CD4-positive, alpha-beta memory T cell (primary cell): ENCODE measurements at regions not wholly inside any gene's neighbourhood (a gene's known extent, or its start where the extent isn't known, plus 50 kb on each side); places are given as distances from the start of the nearest gene placed in this dataset.

Experiments
- CTCF ChIA-PET: fragments of 350-600 bp; sonication (Branson Sonifier 250); formaldehyde crosslinking; loops from one replicate; lab custom pipeline; 2021; ENCODE audit warnings: inconsistent platforms; ENCODE audit not compliant: partially characterized antibody; lab: Charles Lee
- POLR2A ChIA-PET: fragments of 350-600 bp; sonication (Branson Sonifier 250); formaldehyde crosslinking; loops from one replicate; lab custom pipeline; 2021; ENCODE audit not compliant: partially characterized antibody; lab: Charles Lee
- DNase-seq, 5 donors: peaks; one replicate each; pipeline versions ENCODE4 v3.0.0 to v3.0.0-alpha.2; 2020 to 2022; ENCODE audit warnings: mixed read lengths in 1 of 5
- H3K27ac ChIP-seq: one replicate; pipeline ENCODE4 v1.7.0; 2013; ENCODE audit warnings: low read depth, low read length
- H3K27me3 ChIP-seq: 2 replicates; pipeline ENCODE4 v1.7.0; 2013; ENCODE audit warnings: mild to moderate bottlenecking, low read length, moderate library complexity; ENCODE audit not compliant: insufficient read depth
- H3K36me3 ChIP-seq: 2 replicates; pipeline ENCODE4 v1.7.0; 2013; ENCODE audit warnings: mild to moderate bottlenecking, low read length, moderate library complexity; ENCODE audit not compliant: insufficient read depth
- H3K4me1 ChIP-seq: 2 replicates; pipeline ENCODE4 v1.7.0; 2013; ENCODE audit warnings: mild to moderate bottlenecking, low read length, moderate library complexity; ENCODE audit not compliant: insufficient read depth
- H3K4me3 ChIP-seq, 2 donors: one replicate each; pipeline ENCODE4 v1.7.0; 2013; ENCODE audit warnings: low read length in 2 of 2, mild to moderate bottlenecking in 1 of 2
- H3K9me3 ChIP-seq, 2 donors: one replicate each; pipeline ENCODE4 v1.7.0; 2013; ENCODE audit warnings: low read length in 2 of 2, control low read depth in 1 of 2; ENCODE audit not compliant: control insufficient read depth in 1 of 2
- H3K27ac Mint-ChIP-seq, 7 donors: one replicate each; pipeline ENCODE4 v1.8.0; 2020 to 2021; ENCODE audit warnings: mixed read lengths in 7 of 7, mild to moderate bottlenecking in 6 of 7, inconsistent platforms in 3 of 7, moderate library complexity in 3 of 7
- H3K27me3 Mint-ChIP-seq, 2 donors: one replicate each; pipeline ENCODE4 v1.8.0; 2020 to 2021; ENCODE audit warnings: mixed read lengths in 2 of 2
- H3K36me3 Mint-ChIP-seq, 2 donors: one replicate each; pipeline ENCODE4 v1.8.0; 2020 to 2021; ENCODE audit warnings: mixed read lengths in 2 of 2, inconsistent platforms in 1 of 2, mild to moderate bottlenecking in 1 of 2
- H3K4me1 Mint-ChIP-seq, 4 donors: one replicate each; pipeline ENCODE4 v1.8.0; 2020 to 2021; ENCODE audit warnings: mixed read lengths in 4 of 4, mild to moderate bottlenecking in 1 of 4
- H3K4me3 Mint-ChIP-seq, 8 donors: one replicate each; pipeline ENCODE4 v1.8.0; 2020 to 2021; ENCODE audit warnings: mixed read lengths in 8 of 8, mild to moderate bottlenecking in 7 of 8, moderate library complexity in 6 of 8, inconsistent platforms in 3 of 8
- H3K9me3 Mint-ChIP-seq, 8 donors: one replicate each; pipeline ENCODE4 v1.8.0; 2020 to 2021; ENCODE audit warnings: mixed read lengths in 8 of 8, mild to moderate bottlenecking in 5 of 8, inconsistent platforms in 3 of 8, moderate library complexity in 1 of 8
- intact Hi-C: fragments of 100-400 bp; cut with micrococcal nuclease; formaldehyde crosslinking; loops from one replicate; pipeline ENCODE4 v1.15.1; 2023

- DNase-seq = no peak
- Histone ChIP-seq H3K27ac (no peak overlapping the region), H3K4me3 (no peak overlapping the region), H3K4me1 (no peaks in the 10 kb centered on the region), H3K9me3 (no peaks in the 10 kb centered on the region), H3K27me3 (no peaks in the 10 kb centered on the region), H3K36me3 (no peaks in the 10 kb centered on the region)
- POLR2A ChIA-PET = no interaction called here
- CTCF ChIA-PET = no interaction called here
- peaks cover 0 to 2% (median 1%) of the 10 kb centered on the region in 4 donors for H3K4me1 Mint-ChIP-seq
- intact Hi-C loops = no loop called here
- H3K36me3 Mint-ChIP-seq = no peaks in the 10 kb centered on the region
- peaks cover 3 to 8% of the 10 kb centered on the region in 2 donors for H3K27me3 Mint-ChIP-seq
- H3K9me3 Mint-ChIP-seq = no peaks in the 10 kb centered on the region
- no peak overlapping the region for H3K27ac Mint-ChIP-seq
- H3K4me3 Mint-ChIP-seq = no peak overlapping the region
Observed at GRCh38 chr10:4691776-4692175, 134.2 kb upstream of the AKR1E2 start.

- Mint-ChIP-seq H3K27ac (peak overlapping the region in 1 of 7 donors; percentile 54), H3K27me3 (peaks cover 3 to 6% of the 10 kb centered on the region in 2 donors), H3K4me1 (peaks cover 0 to 4% (median 1%) of the 10 kb centered on the region in 4 donors), H3K36me3 (no peaks in the 10 kb centered on the region), H3K9me3 (no peaks in the 10 kb centered on the region), H3K4me3 (no peak overlapping the region)
- no peaks in the 10 kb centered on the region for H3K9me3 ChIP-seq
- intact Hi-C loops = no loop called here
- no peaks in the 10 kb centered on the region for H3K27me3 ChIP-seq
- ChIA-PET POLR2A (no interaction called here), CTCF (no interaction called here)
- H3K4me1 ChIP-seq = no peaks in the 10 kb centered on the region
- no peaks in the 10 kb centered on the region for H3K36me3 ChIP-seq
- H3K27ac ChIP-seq = no peak overlapping the region
- no peak overlapping the region for H3K4me3 ChIP-seq
- DNase-seq = no peak
Observed at GRCh38 chr10:4691301-4691700, 134.7 kb upstream of the AKR1E2 start.

GRCh38 chr10:4688601-4689000 is 137.4 kb upstream of the AKR1E2 start:
- intact Hi-C loops = no loop called here
- H3K4me1 Mint-ChIP-seq = peaks cover 0 to 4% (median 3%) of the 10 kb centered on the region in 4 donors

GRCh38 chr10:4688168-4688567 is 137.8 kb upstream of the AKR1E2 start:
- Histone ChIP-seq H3K4me1 (no peaks in the 10 kb centered on the region), H3K9me3 (no peaks in the 10 kb centered on the region), H3K27ac (no peak overlapping the region), H3K27me3 (no peaks in the 10 kb centered on the region), H3K4me3 (no peak overlapping the region), H3K36me3 (no peaks in the 10 kb centered on the region)
- peaks cover 8 to 14% of the 10 kb centered on the region in 2 donors for H3K27me3 Mint-ChIP-seq
- H3K9me3 Mint-ChIP-seq = peaks cover 0 to 3% (median 0%) of the 10 kb centered on the region in 8 donors
- H3K4me3 Mint-ChIP-seq = no peak overlapping the region
- intact Hi-C loops = no loop called here
- H3K4me1 Mint-ChIP-seq = peaks cover 0 to 4% (median 3%) of the 10 kb centered on the region in 4 donors
- ChIA-PET POLR2A (no interaction called here), CTCF (no interaction called here)
- no peak overlapping the region for H3K27ac Mint-ChIP-seq
- no peak for DNase-seq
- peaks cover 0 to 4% of the 10 kb centered on the region in 2 donors for H3K36me3 Mint-ChIP-seq

More at GRCh38 chr10:4688601-4689000, 137.4 kb upstream of the AKR1E2 start:
- Mint-ChIP-seq H3K36me3 (peaks cover 0 to 4% of the 10 kb centered on the region in 2 donors), H3K27ac (peak overlapping the region in 1 of 7 donors; percentile 49), H3K4me3 (peak overlapping the region in 1 of 8 donors; percentile 12), H3K27me3 (peaks cover 6 to 14% of the 10 kb centered on the region in 2 donors), H3K9me3 (peaks cover 0 to 3% (median 0%) of the 10 kb centered on the region in 8 donors)
- POLR2A ChIA-PET = no interaction called here
- no peaks in the 10 kb centered on the region for H3K9me3 ChIP-seq
- H3K4me1 ChIP-seq = no peaks in the 10 kb centered on the region
- no peak for DNase-seq
- H3K4me3 ChIP-seq = no peak overlapping the region
- no peak overlapping the region for H3K27ac ChIP-seq
- H3K27me3 ChIP-seq = no peaks in the 10 kb centered on the region
- CTCF ChIA-PET = no interaction called here
- no peaks in the 10 kb centered on the region for H3K36me3 ChIP-seq

GRCh38 chr10:4687397-4687796 is 138.6 kb upstream of the AKR1E2 start:
- intact Hi-C loops = no loop called here
- ChIA-PET CTCF (no interaction called here), POLR2A (no interaction called here)

GRCh38 chr10:4686644-4686996 is 139.4 kb upstream of the AKR1E2 start:
- Histone ChIP-seq H3K27ac (no peak overlapping the region), H3K27me3 (no peaks in the 10 kb centered on the region), H3K9me3 (no peaks in the 10 kb centered on the region), H3K4me3 (no peak overlapping the region), H3K4me1 (no peaks in the 10 kb centered on the region), H3K36me3 (no peaks in the 10 kb centered on the region)
- DNase-seq = no peak
- Mint-ChIP-seq H3K4me3 (no peak overlapping the region), H3K27me3 (peaks cover 9 to 18% of the 10 kb centered on the region in 2 donors), H3K36me3 (peaks cover 0 to 4% of the 10 kb centered on the region in 2 donors), H3K9me3 (peaks cover 0 to 3% (median 0%) of the 10 kb centered on the region in 8 donors), H3K4me1 (peaks cover 0 to 4% (median 3%) of the 10 kb centered on the region in 4 donors), H3K27ac (no peak overlapping the region)
- CTCF ChIA-PET = no interaction called here
- POLR2A ChIA-PET = no interaction called here
- intact Hi-C loops = no loop called here

More at GRCh38 chr10:4687397-4687796, 138.6 kb upstream of the AKR1E2 start:
- no peak overlapping the region for H3K27ac Mint-ChIP-seq
- H3K36me3 Mint-ChIP-seq = peaks cover 0 to 4% of the 10 kb centered on the region in 2 donors
- peaks cover 0 to 4% (median 3%) of the 10 kb centered on the region in 4 donors for H3K4me1 Mint-ChIP-seq
- peaks cover 0 to 3% (median 0%) of the 10 kb centered on the region in 8 donors for H3K9me3 Mint-ChIP-seq
- Histone ChIP-seq H3K27ac (no peak overlapping the region), H3K27me3 (no peaks in the 10 kb centered on the region), H3K4me1 (no peaks in the 10 kb centered on the region), H3K4me3 (no peak overlapping the region), H3K9me3 (no peaks in the 10 kb centered on the region), H3K36me3 (no peaks in the 10 kb centered on the region)
- peaks cover 8 to 18% of the 10 kb centered on the region in 2 donors for H3K27me3 Mint-ChIP-seq
- no peak for DNase-seq
- H3K4me3 Mint-ChIP-seq = no peak overlapping the region

GRCh38 chr10:4685904-4686643 is 139.9 kb upstream of the AKR1E2 start:
- H3K9me3 ChIP-seq = no peaks in the 10 kb centered on the region
- H3K4me3 ChIP-seq = no peak overlapping the region
- no peak overlapping the region for H3K27ac ChIP-seq
- Mint-ChIP-seq H3K27ac (peak overlapping the region in 1 of 7 donors; percentile 14), H3K9me3 (peaks cover 0 to 3% (median 0%) of the 10 kb centered on the region in 8 donors), H3K4me3 (no peak overlapping the region), H3K27me3 (peaks cover 9 to 18% of the 10 kb centered on the region in 2 donors), H3K36me3 (peaks cover 0 to 4% of the 10 kb centered on the region in 2 donors), H3K4me1 (peaks cover 0 to 4% (median 3%) of the 10 kb centered on the region in 4 donors)
- CTCF ChIA-PET = no interaction called here
- no peaks in the 10 kb centered on the region for H3K27me3 ChIP-seq
- H3K36me3 ChIP-seq = no peaks in the 10 kb centered on the region
- POLR2A ChIA-PET = no interaction called here
- intact Hi-C loops = no loop called here
- H3K4me1 ChIP-seq = no peaks in the 10 kb centered on the region
- DNase-seq = no peak
